H9 (cell line): ENCODE measurements at regions not wholly inside any gene's neighbourhood (a gene's known extent, or its start where the extent isn't known, plus 50 kb on each side); places are given as distances from the start of the nearest gene placed in this dataset.

ENCODE experiments used
- DNase-seq: peaks from one replicate; pipeline ENCODE4 v3.0.0-alpha.2; 2017
- H2AFZ ChIP-seq: one replicate; pipeline ENCODE4 v1.6.1; 2013; ENCODE audit warnings: mild to moderate bottlenecking, low read length, control low read depth, moderate library complexity
- H2AK5ac ChIP-seq: 2 replicates; pipeline ENCODE4 v1.6.1; 2013; ENCODE audit warnings: low read length, control low read depth, mixed read lengths; ENCODE audit not compliant: insufficient read length
- H2BK120ac ChIP-seq: one replicate; pipeline ENCODE4 v1.6.1; 2013; ENCODE audit warnings: low read depth, mild to moderate bottlenecking, low read length, control low read depth, inconsistent platforms; ENCODE audit not compliant: poor library complexity, severe bottlenecking
- H2BK12ac ChIP-seq: 2 replicates; pipeline ENCODE4 v1.6.1; 2013; ENCODE audit warnings: low read length, control low read depth, mixed read lengths, low read depth; ENCODE audit not compliant: insufficient read length
- H2BK15ac ChIP-seq: 2 replicates; pipeline ENCODE4 v1.6.1; 2013; ENCODE audit warnings: low read depth, low read length, control low read depth
- H2BK20ac ChIP-seq: one replicate; pipeline ENCODE4 v1.6.1; 2013; ENCODE audit warnings: low read depth, mild to moderate bottlenecking, low read length, control low read depth, inconsistent platforms; ENCODE audit not compliant: poor library complexity, severe bottlenecking
- H2BK5ac ChIP-seq: 2 replicates; pipeline ENCODE4 v1.6.1; 2013; ENCODE audit warnings: low read length, control low read depth, mixed read lengths; ENCODE audit not compliant: insufficient read length
- H3K14ac ChIP-seq: 2 replicates; pipeline ENCODE4 v1.6.1; 2013; ENCODE audit warnings: low read length, control low read depth; ENCODE audit not compliant: insufficient read depth
- H3K18ac ChIP-seq: 2 replicates; pipeline ENCODE4 v1.6.1; 2013; ENCODE audit warnings: low read depth, mild to moderate bottlenecking, mixed read lengths, low read length, control low read depth; ENCODE audit not compliant: insufficient read length
- H3K23ac ChIP-seq: 2 replicates; pipeline ENCODE4 v1.6.1; 2013; ENCODE audit warnings: low read length, control low read depth, mixed read lengths, low read depth; ENCODE audit not compliant: insufficient read length
- H3K23me2 ChIP-seq: 2 replicates; pipeline ENCODE4 v1.6.1; 2013; ENCODE audit warnings: low read depth, mild to moderate bottlenecking, mixed read lengths, low read length, control low read depth; ENCODE audit not compliant: insufficient read length, poor library complexity, severe bottlenecking
- H3K27ac ChIP-seq: 2 replicates; pipeline ENCODE4 v1.5.1; 2013; ENCODE audit warnings: low read length, control low read depth, mixed read lengths, low read depth; ENCODE audit not compliant: insufficient read length
- H3K27me3 ChIP-seq: 2 replicates; pipeline ENCODE4 v1.6.1; 2013; ENCODE audit warnings: low read length, control low read depth, inconsistent platforms; ENCODE audit not compliant: insufficient read depth
- H3K4ac ChIP-seq: 2 replicates; pipeline ENCODE4 v1.6.1; 2013; ENCODE audit warnings: low read depth, mild to moderate bottlenecking, control low read depth, inconsistent platforms, low read length, moderate library complexity
- H3K4me1 ChIP-seq: 2 replicates; pipeline ENCODE4 v1.6.1; 2013; ENCODE audit warnings: low read length, control low read depth, inconsistent platforms; ENCODE audit not compliant: insufficient read depth
- H3K4me2 ChIP-seq: 2 replicates; pipeline ENCODE4 v1.6.1; 2013; ENCODE audit warnings: low read length, control low read depth, mixed read lengths; ENCODE audit not compliant: insufficient read length, insufficient read depth
- H3K56ac ChIP-seq: 2 replicates; pipeline ENCODE4 v1.6.1; 2013; ENCODE audit warnings: low read depth, mild to moderate bottlenecking, mixed read lengths, low read length, control low read depth; ENCODE audit not compliant: insufficient read length
- H3K79me1 ChIP-seq: 2 replicates; pipeline ENCODE4 v1.6.1; 2013; ENCODE audit warnings: low read depth, mild to moderate bottlenecking, moderate library complexity, low read length, control low read depth, inconsistent platforms; ENCODE audit not compliant: insufficient read depth, poor library complexity, severe bottlenecking
- H3K79me2 ChIP-seq: 2 replicates; pipeline ENCODE4 v1.6.1; 2013; ENCODE audit warnings: low read length, control low read depth, inconsistent platforms; ENCODE audit not compliant: insufficient read depth
- H3K9ac ChIP-seq: 2 replicates; pipeline ENCODE4 v1.6.1; 2013; ENCODE audit warnings: low read length, control low read depth, mixed read lengths; ENCODE audit not compliant: insufficient read length; ENCODE audit errors: extremely low read depth
- H3K9me3 ChIP-seq: one replicate; pipeline ENCODE4 v1.6.1; 2013; ENCODE audit warnings: low read depth, low read length, inconsistent platforms; ENCODE audit not compliant: control insufficient read depth
- H3T11ph ChIP-seq: one replicate; pipeline ENCODE4 v1.6.1; 2013; ENCODE audit warnings: mild to moderate bottlenecking, low read length, control low read depth, inconsistent platforms
- H4K20me1 ChIP-seq: one replicate; pipeline ENCODE4 v1.6.1; 2013; ENCODE audit not compliant: control insufficient read depth, insufficient read length, insufficient read depth
- H4K5ac ChIP-seq: 2 replicates; pipeline ENCODE4 v1.6.1; 2013; ENCODE audit warnings: low read depth, mild to moderate bottlenecking, mixed read lengths, low read length, control low read depth; ENCODE audit not compliant: insufficient read length
- H4K8ac ChIP-seq: replicated peaks from 2 replicates; pipeline ENCODE4 v1.6.1; 2013; ENCODE audit warnings: low read length, control low read depth, mixed read lengths, low read depth; ENCODE audit not compliant: insufficient read length
- H4K91ac ChIP-seq: 2 replicates; pipeline ENCODE4 v1.6.1; 2013; ENCODE audit warnings: low read depth, mild to moderate bottlenecking, moderate library complexity, mixed read lengths, low read length, control low read depth; ENCODE audit not compliant: insufficient read length
- H3K27ac Mint-ChIP-seq, 3 experiments: 2 replicates in 2 of 3; 3 replicates in 1 of 3; pipeline ENCODE4 v1.8.0; 2020 to 2021; ENCODE audit warnings: mixed read lengths in 3 of 3, mild to moderate bottlenecking in 1 of 3, moderate library complexity in 1 of 3
- H3K27me3 Mint-ChIP-seq: 2 replicates; pipeline ENCODE4 v1.8.0; 2021; ENCODE audit warnings: low read depth, mild to moderate bottlenecking, moderate library complexity, mixed read lengths
- H3K36me3 Mint-ChIP-seq, 3 experiments: 2 replicates in 2 of 3; 3 replicates in 1 of 3; pipeline ENCODE4 v1.8.0; 2020 to 2021; ENCODE audit warnings: low read depth in 3 of 3, mixed read lengths in 3 of 3; ENCODE audit not compliant: insufficient read depth in 1 of 3
- H3K4me1 Mint-ChIP-seq, 2 experiments: 2 replicates each; pipeline ENCODE4 v1.8.0; 2020; ENCODE audit warnings: mixed read lengths in 2 of 2
- H3K4me3 Mint-ChIP-seq, 2 experiments: 2 replicates in 1 of 2; 3 replicates in 1 of 2; pipeline ENCODE4 v1.8.0; 2020 to 2021; ENCODE audit warnings: mild to moderate bottlenecking in 2 of 2, mixed read lengths in 2 of 2, moderate library complexity in 1 of 2
- H3K9me3 Mint-ChIP-seq, 2 experiments: 2 replicates in 1 of 2; 3 replicates in 1 of 2; pipeline ENCODE4 v1.8.0; 2020; ENCODE audit warnings: mild to moderate bottlenecking in 2 of 2, mixed read lengths in 2 of 2, moderate library complexity in 1 of 2
- CTCF ChIP-seq: fragments of 200-600 bp; sonication (generic); conservative IDR thresholded peaks from 3 replicates; pipeline ENCODE4 v1.8.0; 2021; ENCODE audit warnings: antibody characterized with exemption, mild to moderate bottlenecking
- WGBS: extraction: QIAGEN DNeasy Blood & Tissue Kit; methylation state at CpG from one replicate; pipeline ENCODE4 v1.1.7; 2013; ENCODE audit warnings: missing lambda C conversion rate, low lambda C conversion rate, mixed read lengths; ENCODE audit not compliant: insufficient read length; ENCODE audit errors: extremely low coverage; 5-methylcytosine and 5-hydroxymethylcytosine counted together

GRCh38 chr3:3693593-3693992 lies 105.6 kb upstream of the LRRN1 start:
- no peak for TF ChIP-seq CTCF
- H3K27me3 ChIP-seq, result no peaks in the 10 kb centered on the region
- Mint-ChIP-seq H3K36me3 (peaks cover 3 to 18% (median 7%) of the 10 kb centered on the region in 3 experiments; a peak in 5 of 7 replicates), H3K4me1 (0 out of 4 replicates have a peak, but pooled peaks cover 3 to 4% of the 10 kb centered on the region in 2 experiments), H3K9me3 (peaks cover 13 to 15% of the 10 kb centered on the region in 2 experiments), H3K4me3 (no peak overlapping the region), H3K27ac (no peak overlapping the region), H3K27me3 (no peaks in the 10 kb centered on the region; the same call in 1 of the 2 replicates)
- H2BK12ac ChIP-seq, result no peak overlapping the region
- H3K23ac ChIP-seq, result no peak overlapping the region
- H3K9ac ChIP-seq, result no peak overlapping the region
- no peaks in the 10 kb centered on the region for H3K4me1 ChIP-seq
- no peak overlapping the region for H2BK120ac ChIP-seq
- H3K9me3 ChIP-seq, result no peaks in the 10 kb centered on the region
- no peaks in the 10 kb centered on the region for H3K23me2 ChIP-seq
- H4K91ac ChIP-seq, result no peak overlapping the region
- H2BK5ac ChIP-seq, result no peak overlapping the region
- H3K27ac ChIP-seq, result no peak overlapping the region
- no peaks in the 10 kb centered on the region for H3K79me2 ChIP-seq
- H4K20me1 ChIP-seq, result no peaks in the 10 kb centered on the region
- H3K4ac ChIP-seq, result no peak overlapping the region
- H3K4me2 ChIP-seq, result no peak overlapping the region
- H2AK5ac ChIP-seq, result no peak overlapping the region
- no peak overlapping the region for H2BK15ac ChIP-seq
- H4K5ac ChIP-seq, result no peak overlapping the region
- H3K14ac ChIP-seq, result no peak overlapping the region
- no peak overlapping the region for H3K56ac ChIP-seq
- no peak overlapping the region for H4K8ac ChIP-seq
- WGBS, result no CpG with 5 or more reads among the region's 1 CpG
- no peak for DNase-seq
- H3K18ac ChIP-seq, result no peak overlapping the region
- H2AFZ ChIP-seq, result no peak overlapping the region
- no peaks in the 10 kb centered on the region for H3K79me1 ChIP-seq
- H2BK20ac ChIP-seq, result no peak overlapping the region
- H3T11ph ChIP-seq, result no peak overlapping the region
